ENCODE measurements at regions not wholly inside any gene's neighbourhood (a gene's known extent, or its start where the extent isn't known, plus 50 kb on each side); places are given as distances from the start of the nearest gene placed in this dataset.

DNA sequence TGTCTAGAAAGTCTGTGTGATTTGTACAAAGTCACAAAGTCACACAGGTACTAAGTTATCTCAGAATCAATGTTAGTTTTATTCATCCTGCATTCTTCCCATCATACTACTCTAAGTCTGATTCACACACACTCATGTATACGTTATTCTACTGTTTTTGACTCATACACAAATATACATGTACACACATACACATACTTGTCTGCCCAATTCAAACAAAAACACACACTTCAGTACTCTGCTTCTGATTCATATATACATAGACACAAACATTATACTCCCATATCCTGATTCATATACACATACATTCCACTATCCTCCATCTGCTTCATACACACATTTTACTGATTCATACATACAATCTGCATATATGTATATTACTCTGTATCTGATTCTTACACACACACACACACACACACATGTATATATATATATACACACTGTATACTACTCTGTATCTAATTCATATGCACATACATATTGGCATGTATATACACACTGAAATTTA, 69.3 kb downstream of the KLF12 start:
- no peak overlapping the region for H3K9ac ChIP-seq (ENCODE audit: low read length)
- peaks cover 20% of the 10 kb centered on the region for H3K79me1 ChIP-seq (replicated peaks; ENCODE audit: low read length, poor library complexity, severe bottlenecking)
- H2BK120ac ChIP-seq (ENCODE audit: low read depth, low read length): no peak overlapping the region
- no peak overlapping the region for H2AFZ ChIP-seq (ENCODE audit: low read depth, low read length)
- no peak overlapping the region for H4K91ac ChIP-seq (ENCODE audit: low read length)
- no peak overlapping the region for H4K8ac ChIP-seq (ENCODE audit: low read length)
- no peaks in the 10 kb centered on the region for H3K27me3 ChIP-seq (ENCODE audit: control insufficient read depth in 1 of 2, insufficient read depth in 1 of 2, low read length in 2 of 2)
- no peak overlapping the region for H2BK15ac ChIP-seq (ENCODE audit: low read depth, poor library complexity, severe bottlenecking)
- 19% methylated on average over 1 of the region's 1 CpG for WGBS
- H3K4me3 ChIP-seq (ENCODE audit: insufficient read depth in 1 of 2, low read depth in 1 of 2, low read length in 2 of 2): no peak overlapping the region
- no peak overlapping the region for H3K4me2 ChIP-seq (ENCODE audit: low read length, poor library complexity, severe bottlenecking)
- peaks cover 0 to 4% of the 10 kb centered on the region in 2 experiments for H3K36me3 ChIP-seq (ENCODE audit: control insufficient read depth in 1 of 2, insufficient read depth in 2 of 2, low read depth in 1 of 2, low read length in 2 of 2)
- DNase-seq: peak; percentile 38
- no peak overlapping the region for H2AK5ac ChIP-seq (ENCODE audit: low read length, severe bottlenecking)
- no peak overlapping the region for H3K4ac ChIP-seq (ENCODE audit: low read depth in 1 of 2, low read length in 2 of 2)
- no peaks in the 10 kb centered on the region for H3K9me3 ChIP-seq (ENCODE audit: control insufficient read depth, low read length)
- no peaks in the 10 kb centered on the region for H3K4me1 ChIP-seq (ENCODE audit: control insufficient read depth, insufficient read depth, low read depth, low read length)
- no peak overlapping the region for H3K18ac ChIP-seq (ENCODE audit: low read depth in 1 of 2, low read length in 2 of 2)
- H2BK12ac ChIP-seq (ENCODE audit: low read length in 2 of 2): no peak overlapping the region
- H3K23ac ChIP-seq (ENCODE audit: low read length in 2 of 2): no peak overlapping the region
- no peak overlapping the region for H2BK5ac ChIP-seq (ENCODE audit: low read depth, low read length, poor library complexity, severe bottlenecking)
- H3K14ac ChIP-seq (ENCODE audit: low read length in 2 of 2): no peak overlapping the region
- H3K27ac ChIP-seq (ENCODE audit: low read length, poor library complexity, severe bottlenecking): no peak overlapping the region

DNA sequence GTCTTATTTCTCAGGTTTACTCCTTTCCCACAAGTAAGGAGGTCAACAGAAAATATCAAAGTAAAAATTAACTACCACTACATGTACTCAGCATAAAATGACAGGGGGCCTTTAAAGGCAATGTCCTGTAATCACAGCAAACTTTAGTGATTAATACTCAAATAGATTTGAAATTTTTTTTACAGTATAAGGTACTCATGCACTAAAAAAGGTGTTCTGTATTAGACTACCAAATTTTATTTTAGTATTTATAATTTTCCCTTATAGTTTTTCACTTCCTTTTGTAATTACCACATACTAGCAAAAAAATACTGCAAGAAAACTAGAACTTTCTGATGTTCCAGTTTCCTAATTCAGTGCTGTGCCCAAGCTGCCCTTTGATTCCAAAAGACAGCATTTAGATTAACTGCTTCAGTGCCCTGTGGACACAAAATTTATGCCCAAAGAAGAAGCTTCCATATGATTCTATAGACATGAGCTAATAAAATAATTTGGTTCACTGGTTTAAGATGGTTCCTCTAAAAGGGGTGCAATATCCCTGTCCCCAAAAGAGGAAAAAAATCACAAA, 70.6 kb downstream of the KLF12 start:
- peaks cover 18% of the 10 kb centered on the region for H3K79me1 ChIP-seq (replicated peaks; ENCODE audit: low read length, poor library complexity, severe bottlenecking)
- H3K4me1 ChIP-seq (ENCODE audit: control insufficient read depth, insufficient read depth, low read depth, low read length): no peaks in the 10 kb centered on the region
- H2BK12ac ChIP-seq (ENCODE audit: low read length in 2 of 2): no peak overlapping the region
- no peaks in the 10 kb centered on the region for H3K9me3 ChIP-seq (ENCODE audit: control insufficient read depth, low read length)
- no peak overlapping the region for H4K91ac ChIP-seq (ENCODE audit: low read length)
- no peak overlapping the region for H3K4me2 ChIP-seq (ENCODE audit: low read length, poor library complexity, severe bottlenecking)
- H2BK15ac ChIP-seq (ENCODE audit: low read depth, poor library complexity, severe bottlenecking): no peak overlapping the region
- H3K36me3 ChIP-seq (ENCODE audit: control insufficient read depth in 1 of 2, insufficient read depth in 2 of 2, low read depth in 1 of 2, low read length in 2 of 2): no peaks in the 10 kb centered on the region
- H2AFZ ChIP-seq (ENCODE audit: low read depth, low read length): no peak overlapping the region
- peak overlapping the region in 1 of 2 experiments; percentile 71 for H3K4me3 ChIP-seq (ENCODE audit: insufficient read depth in 1 of 2, low read depth in 1 of 2, low read length in 2 of 2)
- H3K27ac ChIP-seq (ENCODE audit: low read length, poor library complexity, severe bottlenecking): no peak overlapping the region
- no peak overlapping the region for H4K8ac ChIP-seq (ENCODE audit: low read length)
- no peak overlapping the region for H3K4ac ChIP-seq (ENCODE audit: low read depth in 1 of 2, low read length in 2 of 2)
- no peak overlapping the region for H2BK5ac ChIP-seq (ENCODE audit: low read depth, low read length, poor library complexity, severe bottlenecking)
- no peak for DNase-seq
- no peak overlapping the region for H2BK120ac ChIP-seq (ENCODE audit: low read depth, low read length)
- H3K14ac ChIP-seq (ENCODE audit: low read length in 2 of 2): no peak overlapping the region
- no peak overlapping the region for H3K23ac ChIP-seq (ENCODE audit: low read length in 2 of 2)
- H2AK5ac ChIP-seq (ENCODE audit: low read length, severe bottlenecking): no peak overlapping the region
- H3K9ac ChIP-seq (ENCODE audit: low read length): peak overlapping the region; percentile 80
- H3K27me3 ChIP-seq (ENCODE audit: control insufficient read depth in 1 of 2, insufficient read depth in 1 of 2, low read length in 2 of 2): no peaks in the 10 kb centered on the region
- no peak overlapping the region for H3K18ac ChIP-seq (ENCODE audit: low read depth in 1 of 2, low read length in 2 of 2)

- Histone ChIP-seq H3K36me3 (ENCODE audit: control insufficient read depth in 1 of 2, insufficient read depth in 2 of 2, low read depth in 1 of 2, low read length in 2 of 2) (no peaks in the 10 kb centered on the region), H2BK120ac (ENCODE audit: low read depth, low read length) (no peak overlapping the region), H4K91ac (ENCODE audit: low read length) (no peak overlapping the region), H3K9me3 (ENCODE audit: control insufficient read depth, low read length) (no peaks in the 10 kb centered on the region), H3K4ac (ENCODE audit: low read depth in 1 of 2, low read length in 2 of 2) (peak overlapping the region in 1 of 2 experiments; percentile 79), H2BK15ac (ENCODE audit: low read depth, poor library complexity, severe bottlenecking) (no peak overlapping the region), H3K18ac (ENCODE audit: low read depth in 1 of 2, low read length in 2 of 2) (peak overlapping the region in 1 of 2 experiments; percentile 48), H3K23ac (ENCODE audit: low read length in 2 of 2) (no peak overlapping the region), H3K4me3 (ENCODE audit: insufficient read depth in 1 of 2, low read depth in 1 of 2, low read length in 2 of 2) (peak overlapping the region in 1 of 2 experiments; percentile 71), H3K27me3 (ENCODE audit: control insufficient read depth in 1 of 2, insufficient read depth in 1 of 2, low read length in 2 of 2) (no peaks in the 10 kb centered on the region), H3K4me1 (ENCODE audit: control insufficient read depth, insufficient read depth, low read depth, low read length) (no peaks in the 10 kb centered on the region), H4K8ac (ENCODE audit: low read length) (peak overlapping the region; percentile 61), H2BK12ac (ENCODE audit: low read length in 2 of 2) (peak overlapping the region; percentile 29 to 51), H2AK5ac (ENCODE audit: low read length, severe bottlenecking) (no peak overlapping the region), H2BK5ac (ENCODE audit: low read depth, low read length, poor library complexity, severe bottlenecking) (no peak overlapping the region), H3K27ac (ENCODE audit: low read length, poor library complexity, severe bottlenecking) (peak overlapping the region; percentile 33), H3K9ac (ENCODE audit: low read length) (peak overlapping the region; percentile 80), H3K4me2 (ENCODE audit: low read length, poor library complexity, severe bottlenecking) (peak overlapping the region; percentile 53), H3K14ac (ENCODE audit: low read length in 2 of 2) (no peak overlapping the region), H2AFZ (ENCODE audit: low read depth, low read length) (no peak overlapping the region), H3K79me1 (replicated peaks; ENCODE audit: low read length, poor library complexity, severe bottlenecking) (peaks cover 20% of the 10 kb centered on the region)
- WGBS: 42% methylated on average over 6 of the region's 6 CpGs
- DNase-seq: peak; percentile 74
These were observed 71.3 kb downstream of the KLF12 start for GRCh38 chr13:74062933-74063332.

- H2AFZ ChIP-seq (ENCODE audit: low read depth, low read length): no peak overlapping the region
- no peak overlapping the region for H2BK5ac ChIP-seq (ENCODE audit: low read depth, low read length, poor library complexity, severe bottlenecking)
- H2BK12ac ChIP-seq (ENCODE audit: low read length in 2 of 2): no peak overlapping the region
- 0% methylated on average over 1 of the region's 3 CpGs for WGBS
- H3K4ac ChIP-seq (ENCODE audit: low read depth in 1 of 2, low read length in 2 of 2): no peak overlapping the region
- no peak overlapping the region for H3K27ac ChIP-seq (ENCODE audit: low read length, poor library complexity, severe bottlenecking)
- no peak overlapping the region for H3K14ac ChIP-seq (ENCODE audit: low read length in 2 of 2)
- no peak overlapping the region for H2BK15ac ChIP-seq (ENCODE audit: low read depth, poor library complexity, severe bottlenecking)
- no peak overlapping the region for H3K18ac ChIP-seq (ENCODE audit: low read depth in 1 of 2, low read length in 2 of 2)
- no peak overlapping the region for H3K23ac ChIP-seq (ENCODE audit: low read length in 2 of 2)
- peak; percentile 77 for DNase-seq
- H3K27me3 ChIP-seq (ENCODE audit: control insufficient read depth in 1 of 2, insufficient read depth in 1 of 2, low read length in 2 of 2): no peaks in the 10 kb centered on the region
- H3K4me1 ChIP-seq (ENCODE audit: control insufficient read depth, insufficient read depth, low read depth, low read length): no peaks in the 10 kb centered on the region
- no peak overlapping the region for H3K4me2 ChIP-seq (ENCODE audit: low read length, poor library complexity, severe bottlenecking)
- no peaks in the 10 kb centered on the region for H3K9me3 ChIP-seq (ENCODE audit: control insufficient read depth, low read length)
- no peaks in the 10 kb centered on the region for H3K36me3 ChIP-seq (ENCODE audit: control insufficient read depth in 1 of 2, insufficient read depth in 2 of 2, low read depth in 1 of 2, low read length in 2 of 2)
- H3K79me1 ChIP-seq (replicated peaks; ENCODE audit: low read length, poor library complexity, severe bottlenecking): peaks cover 22% of the 10 kb centered on the region
- H2BK120ac ChIP-seq (ENCODE audit: low read depth, low read length): no peak overlapping the region
- no peak overlapping the region for H2AK5ac ChIP-seq (ENCODE audit: low read length, severe bottlenecking)
- H4K91ac ChIP-seq (ENCODE audit: low read length): no peak overlapping the region
- peak overlapping the region; percentile 80 for H3K9ac ChIP-seq (ENCODE audit: low read length)
- peak overlapping the region in 1 of 2 experiments; percentile 71 for H3K4me3 ChIP-seq (ENCODE audit: insufficient read depth in 1 of 2, low read depth in 1 of 2, low read length in 2 of 2)
- no peak overlapping the region for H4K8ac ChIP-seq (ENCODE audit: low read length)
These were observed 72.1 kb downstream of the KLF12 start for GRCh38 chr13:74061926-74062595.

Measured in mesenchymal stem cell (in vitro differentiated cells and primary cell).